Fibroblast of lung (primary cell): ENCODE measurements at regions not wholly inside any gene's neighbourhood (a gene's known extent, or its start where the extent isn't known, plus 50 kb on each side); places are given as distances from the start of the nearest gene placed in this dataset.

Experiments used
- CTCF ChIP-seq, 2 donors: IDR thresholded peaks in 1 of 2; conservative IDR thresholded peaks in 1 of 2; 1 replicate in 1 of 2; 2 replicates in 1 of 2; pipeline ENCODE4 v1.5.1; 2011 to 2012; ENCODE audit warnings: low read length in 2 of 2, control low read depth in 1 of 2, inconsistent platforms in 1 of 2, low read depth in 1 of 2, mild to moderate bottlenecking in 1 of 2
- EZH2 ChIP-seq: IDR thresholded peaks from 2 replicates; pipeline ENCODE4 v1.5.1; 2012; ENCODE audit warnings: low read length, control low read depth, mild to moderate bottlenecking; ENCODE audit errors: missing control alignments

- TF ChIP-seq CTCF (conservative IDR thresholded peaks at IDR 0.05 in 1 of 2, IDR thresholded peaks at IDR 0.05 in 1 of 2; ENCODE audit: low read depth in 1 of 2, low read length in 2 of 2) (no peak), EZH2 (no peak)
Measured at GRCh38 chr16:86436466-86437185, 73.7 kb upstream of the FOXF1 start.
